ENCODE measurements at regions not wholly inside any gene's neighbourhood (a gene's known extent, or its start where the extent isn't known, plus 50 kb on each side); places are given as distances from the start of the nearest gene placed in this dataset.
A peak's percentile ranks its signal among the peaks of the same experiment; 100 is the strongest.
"Not testable (repeated sequence)": the region's sequence is repeated elsewhere in the genome, so short reads cannot be mapped to it uniquely, and the experiment has no call there.

GRCh38 chr16:49940464-49941224 lies 84.4 kb upstream of the CNEP1R1 start:
- DNase-seq: no peak

- no peak for DNase-seq
Observed at GRCh38 chr16:49944221-49944620, 80.8 kb upstream of the CNEP1R1 start.

- no peak for DNase-seq
Observed at GRCh38 chr16:49947907-49948678, 76.9 kb upstream of the CNEP1R1 start.

DNA sequence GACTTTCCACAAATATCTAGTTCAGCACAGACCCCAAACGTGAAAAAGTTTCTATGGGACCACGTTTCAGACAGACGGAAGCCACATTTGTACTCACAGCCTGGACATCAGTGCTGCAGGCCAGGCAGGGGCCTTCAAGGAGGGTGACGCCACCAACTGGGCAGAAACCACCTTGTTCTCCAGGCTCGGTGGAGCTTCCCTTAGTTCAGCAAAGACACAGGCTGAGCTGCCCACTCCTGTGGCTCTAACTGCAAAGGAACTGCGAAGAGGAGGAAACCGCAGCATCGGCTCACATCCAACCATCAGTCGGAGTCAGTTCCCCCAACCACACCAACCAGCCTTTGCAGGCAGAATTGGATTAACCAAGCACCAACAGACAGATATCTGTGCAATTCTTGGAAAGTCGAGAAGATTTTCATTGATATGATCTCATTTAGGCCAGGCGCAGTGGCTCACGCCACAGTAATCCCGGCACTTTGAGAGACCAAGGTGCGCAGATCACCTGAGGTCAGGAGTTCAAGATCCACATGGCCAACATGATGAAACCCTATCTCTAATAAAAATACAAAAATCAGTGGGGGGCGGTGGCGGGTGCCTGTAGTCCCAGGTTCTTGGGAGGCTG lies 73.3 kb upstream of the CNEP1R1 start:
- DNase-seq: no peak

DNA sequence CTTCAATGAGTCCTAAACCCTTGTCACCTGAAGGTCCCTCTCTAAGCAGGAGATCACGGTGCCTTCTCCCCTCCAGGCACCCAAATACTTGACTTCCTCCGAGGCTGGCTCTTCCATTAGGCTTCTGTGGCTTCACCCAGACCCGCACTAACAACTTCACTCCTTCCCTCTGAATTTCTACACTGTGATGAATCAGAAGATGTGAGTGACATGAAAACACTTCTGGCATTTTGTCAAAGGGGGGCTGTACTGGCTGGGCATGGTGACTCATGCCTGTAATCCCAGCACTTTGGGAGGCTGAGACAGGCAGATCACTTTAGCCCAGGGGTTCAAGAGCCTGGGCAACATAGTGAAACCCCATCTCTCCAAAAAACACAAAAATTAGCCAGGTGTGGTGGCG lies 72.6 kb upstream of the CNEP1R1 start:
- DNase-seq: no peak

DNA sequence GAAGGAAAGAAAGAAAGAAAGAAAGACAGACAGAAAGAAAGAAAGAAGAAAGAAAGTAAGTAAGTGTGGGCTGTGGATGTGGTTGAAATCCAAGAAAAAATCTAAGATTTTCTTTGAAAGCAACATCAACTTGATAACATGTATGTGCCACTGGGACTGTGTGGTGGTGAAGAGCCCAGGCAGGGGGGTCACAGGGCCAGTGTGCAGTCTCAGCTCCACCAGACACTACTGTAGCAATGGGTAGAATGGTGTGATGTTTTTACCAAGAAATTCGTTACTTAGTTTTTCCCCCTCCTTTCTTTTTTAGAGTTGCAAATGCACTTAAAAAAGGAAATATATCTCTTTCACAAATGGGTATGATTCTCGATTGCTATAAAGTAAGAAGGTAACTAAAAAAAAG lies 71.9 kb upstream of the CNEP1R1 start:
- no peak for DNase-seq

- no peak for DNase-seq
Observed at GRCh38 chr16:49955858-49956257, 69.2 kb upstream of the CNEP1R1 start.

GRCh38 chr16:49956915-49957314 lies 68.1 kb upstream of the CNEP1R1 start:
- DNase-seq: no peak

GRCh38 chr16:49958448-49958847 lies 66.6 kb upstream of the CNEP1R1 start:
- no peak for DNase-seq

GRCh38 chr16:49959552-49960277 lies 65.3 kb upstream of the CNEP1R1 start:
- no peak for DNase-seq

- DNase-seq: no peak
Observed at GRCh38 chr16:49961089-49961488, 63.9 kb upstream of the CNEP1R1 start.

DNA sequence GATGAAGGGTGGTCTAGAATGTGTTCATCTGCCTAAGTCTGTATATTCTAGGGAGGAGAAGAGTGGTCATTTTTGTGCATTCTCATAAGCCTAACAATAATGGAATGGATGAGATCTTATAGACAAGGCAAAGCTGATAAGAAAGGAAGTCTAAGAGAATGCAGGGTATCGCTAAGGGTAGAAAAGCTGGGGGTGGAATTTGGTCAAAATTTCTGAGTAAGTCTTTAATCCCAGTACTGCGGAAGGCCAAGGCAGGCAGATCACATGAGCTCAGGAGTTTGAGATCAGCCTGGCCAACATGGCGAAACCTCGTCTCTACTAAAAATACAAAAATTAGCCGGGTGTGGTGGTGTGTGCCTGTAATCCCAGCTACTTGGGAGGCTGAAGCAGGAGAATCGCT lies 62.5 kb upstream of the CNEP1R1 start:
- not testable (repeated sequence) for DNase-seq

GRCh38 chr16:49964316-49964715 lies 60.7 kb upstream of the CNEP1R1 start:
- DNase-seq: no peak

DNA sequence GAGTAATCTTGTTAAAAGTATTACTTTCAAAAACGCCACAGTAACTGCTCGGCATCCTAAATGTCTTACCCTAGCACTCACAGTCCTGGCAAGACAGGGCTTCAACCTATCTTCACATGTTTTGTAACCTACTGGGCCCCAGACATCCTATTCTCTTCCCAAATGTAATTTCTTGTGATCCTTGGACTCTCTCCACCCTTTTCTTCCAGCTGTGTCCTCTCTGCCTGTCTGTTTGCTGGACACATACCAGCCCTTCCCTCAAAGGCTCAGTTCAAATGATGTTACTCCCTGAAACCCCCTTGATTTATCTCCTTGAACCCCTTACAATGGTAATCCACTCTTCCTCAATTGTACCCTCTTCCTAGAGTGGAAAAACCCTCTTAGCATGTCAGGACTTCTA lies 60.1 kb upstream of the CNEP1R1 start:
- DNase-seq: no peak

- DNase-seq: no peak
Observed at GRCh38 chr16:49967012-49967559, 57.9 kb upstream of the CNEP1R1 start.

DNA sequence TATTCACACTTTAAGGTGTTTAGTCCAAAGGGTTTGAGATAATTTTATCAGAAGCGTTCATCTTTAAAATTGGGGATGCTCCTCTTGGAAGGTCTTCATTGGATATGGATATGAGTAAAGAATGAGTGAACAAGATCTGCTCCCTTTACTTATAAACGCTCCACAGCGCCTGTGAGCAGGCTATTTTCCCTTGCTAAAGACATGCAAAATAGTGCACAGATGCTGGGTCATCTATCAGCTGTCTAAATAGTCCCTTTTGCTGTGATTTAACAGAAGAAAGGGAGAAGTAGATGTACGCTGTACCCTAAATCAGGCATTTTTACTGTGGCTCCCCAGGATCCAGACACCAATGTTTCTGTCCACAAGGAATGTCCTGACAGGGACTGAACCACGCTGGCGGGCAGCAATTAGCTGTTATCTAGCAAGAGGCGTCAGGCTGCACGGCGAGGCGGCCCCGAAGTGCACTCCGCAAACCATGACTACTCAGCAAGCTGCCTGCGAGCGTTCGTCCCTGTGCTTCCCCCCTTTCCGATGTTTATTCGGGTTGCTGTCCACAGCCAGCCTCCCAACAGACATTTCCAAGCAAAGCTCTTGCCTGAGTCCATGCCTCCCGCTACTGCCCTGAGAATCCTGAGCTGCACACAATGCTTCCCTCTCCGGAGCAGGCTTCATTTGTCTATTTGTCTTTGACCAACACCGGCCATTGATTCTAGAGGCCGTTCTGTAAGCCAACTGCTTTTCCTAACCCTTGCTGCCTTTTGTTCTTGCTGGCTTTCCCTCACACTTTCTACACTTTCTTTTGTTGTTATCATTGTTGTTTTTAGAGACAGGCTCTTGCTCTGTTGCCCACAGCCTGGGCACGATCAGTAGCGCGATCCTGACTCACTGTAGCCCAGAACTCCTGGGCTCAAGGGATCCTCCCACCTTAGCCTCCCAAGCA lies 55.7 kb upstream of the CNEP1R1 start:
- peak in 4 of 51 donors; percentile 1 to 5 (median 2) for DNase-seq

GRCh38 chr16:49970797-49971431 lies 54.1 kb upstream of the CNEP1R1 start:
- DNase-seq: no peak

GRCh38 chr16:49972280-49972679 lies 52.7 kb upstream of the CNEP1R1 start:
- DNase-seq: no peak

DNA sequence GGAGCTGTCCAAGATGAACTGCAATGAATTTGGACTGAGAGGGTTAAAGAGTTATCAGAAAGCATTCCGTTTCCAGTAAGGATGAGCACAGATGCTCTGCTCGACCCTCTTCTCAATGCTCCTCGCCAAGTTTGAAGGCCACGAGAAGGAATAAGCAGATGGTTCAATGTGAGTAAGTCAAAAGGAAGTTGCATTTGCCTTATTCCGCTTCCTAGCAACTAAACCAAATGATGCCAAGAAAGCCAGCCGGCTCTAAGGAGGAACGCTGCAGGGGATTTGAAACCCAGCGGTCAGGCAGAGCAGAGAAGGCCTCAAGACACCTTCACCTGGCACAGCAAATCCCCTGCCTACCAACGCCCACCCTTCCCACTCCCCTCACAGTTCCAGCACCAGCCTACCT lies 52.1 kb upstream of the CNEP1R1 start:
- DNase-seq: no peak
